Hepatocyte (in vitro differentiated cells): ENCODE measurements at regions not wholly inside any gene's neighbourhood (a gene's known extent, or its start where the extent isn't known, plus 50 kb on each side); places are given as distances from the start of the nearest gene placed in this dataset.

Experiments used
- DNase-seq: peaks from one replicate; pipeline ENCODE4 v3.0.0-alpha.2; 2016; ENCODE audit warnings: low spot score
- H2AFZ ChIP-seq: fragments of 200-600 bp; sonication (generic); 2 replicates; pipeline ENCODE4 v1.6.0; 2016; ENCODE audit warnings: antibody characterized with exemption, mild to moderate bottlenecking
- H3K27ac ChIP-seq: fragments of 200-600 bp; sonication (generic); 2 replicates; pipeline ENCODE4 v1.5.1; 2016; ENCODE audit warnings: mild to moderate bottlenecking
- H3K27me3 ChIP-seq: fragments of 200-600 bp; sonication (generic); 2 replicates; pipeline ENCODE4 v1.6.1; 2016
- H3K36me3 ChIP-seq: fragments of 200-600 bp; sonication (generic); replicated peaks from 2 replicates; pipeline ENCODE4 v1.5.1; 2016; ENCODE audit warnings: low read depth; ENCODE audit not compliant: insufficient read depth
- H3K4me1 ChIP-seq: fragments of 200-600 bp; sonication (generic); 2 replicates; pipeline ENCODE4 v1.5.1; 2016; ENCODE audit warnings: mild to moderate bottlenecking, moderate library complexity; ENCODE audit not compliant: insufficient read depth
- H3K4me2 ChIP-seq: fragments of 200-600 bp; sonication (generic); 2 replicates; pipeline ENCODE4 v1.6.0; 2016
- H3K4me3 ChIP-seq: fragments of 200-600 bp; sonication (generic); 2 replicates; pipeline ENCODE4 v1.5.1; 2016; ENCODE audit warnings: mild to moderate bottlenecking
- H3K79me2 ChIP-seq: fragments of 200-600 bp; sonication (generic); 2 replicates; pipeline ENCODE4 v1.6.0; 2017; ENCODE audit warnings: mild to moderate bottlenecking
- H3K9me2 ChIP-seq: fragments of 200-600 bp; sonication (generic); replicated peaks from 2 replicates; pipeline ENCODE4 v1.6.0; 2017; ENCODE audit warnings: mild to moderate bottlenecking; ENCODE audit not compliant: insufficient read depth
- H3K9me3 ChIP-seq: fragments of 200-600 bp; sonication (generic); 2 replicates; pipeline ENCODE4 v1.5.1; 2016; ENCODE audit warnings: low read depth, mild to moderate bottlenecking
- H4K20me1 ChIP-seq: fragments of 200-600 bp; sonication (generic); 2 replicates; pipeline ENCODE4 v1.6.0; 2016; ENCODE audit warnings: mild to moderate bottlenecking; ENCODE audit not compliant: insufficient read depth, poor library complexity, severe bottlenecking
- CTCF ChIP-seq: fragments of 200-600 bp; sonication (generic); IDR thresholded peaks from 2 replicates; pipeline ENCODE4 v1.5.1; 2016; ENCODE audit warnings: antibody characterized with exemption, mild to moderate bottlenecking; ENCODE audit not compliant: poor library complexity
- EZH2 ChIP-seq: fragments of 200-600 bp; sonication (generic); IDR thresholded peaks from 2 replicates; pipeline ENCODE4 v1.6.1; 2016; ENCODE audit warnings: antibody characterized with exemption, mild to moderate bottlenecking, borderline replicate concordance
- EZH2phosphoT487 ChIP-seq: fragments of 200-600 bp; sonication (generic); IDR thresholded peaks from one replicate; pipeline ENCODE4 v1.6.1; 2018; ENCODE audit warnings: antibody characterized with exemption, mild to moderate bottlenecking, low read depth, moderate library complexity; ENCODE audit not compliant: unreplicated experiment, severe bottlenecking
- WGBS: methylation state at CpG from one replicate; pipeline ENCODE4 v1.1.6; 2016; ENCODE audit warnings: low lambda C conversion rate; ENCODE audit errors: missing lambda C conversion rate; 5-methylcytosine and 5-hydroxymethylcytosine counted together

- no peak overlapping the region for H2AFZ ChIP-seq
- H4K20me1 ChIP-seq: no peaks in the 10 kb centered on the region
- H3K36me3 ChIP-seq: no peaks in the 10 kb centered on the region
- no peak overlapping the region for H3K27ac ChIP-seq
- TF ChIP-seq CTCF (no peak), EZH2 (no peak), EZH2phosphoT487 (no peak)
- H3K9me2 ChIP-seq: no peaks in the 10 kb centered on the region
- H3K4me1 ChIP-seq: peaks cover 5% of the 10 kb centered on the region
- no peaks in the 10 kb centered on the region for H3K79me2 ChIP-seq
- H3K4me2 ChIP-seq: no peak overlapping the region
- 93% methylated on average over 1 of the region's 1 CpG for WGBS
- no peak overlapping the region for H3K4me3 ChIP-seq
- no peaks in the 10 kb centered on the region for H3K9me3 ChIP-seq
- DNase-seq: no peak
- no peaks in the 10 kb centered on the region for H3K27me3 ChIP-seq
These were observed 289.7 kb downstream of the LPIN1 start for GRCh38 chr2:12035956-12036639.

DNA sequence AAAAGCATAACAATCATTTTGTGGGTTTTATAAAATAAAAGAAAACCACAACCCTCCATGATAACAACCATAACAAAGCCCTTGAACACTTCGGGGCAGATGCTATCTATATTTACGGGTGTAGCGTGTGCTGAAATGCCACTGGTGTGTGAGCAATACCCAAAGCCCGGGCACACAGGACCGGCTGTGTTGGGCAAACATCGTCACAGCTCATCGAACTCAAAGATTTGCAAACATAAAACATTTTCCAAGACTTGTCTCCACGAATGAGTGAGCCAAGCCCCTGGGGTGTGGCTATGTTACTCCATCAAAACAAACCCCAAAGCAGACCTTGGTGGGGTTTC, 290.2 kb downstream of the LPIN1 start:
- Histone ChIP-seq H3K4me3 (no peak overlapping the region), H3K4me2 (no peak overlapping the region), H3K9me3 (no peaks in the 10 kb centered on the region), H3K27ac (no peak overlapping the region), H3K27me3 (no peaks in the 10 kb centered on the region), H3K36me3 (no peaks in the 10 kb centered on the region), H4K20me1 (no peaks in the 10 kb centered on the region), H3K9me2 (no peaks in the 10 kb centered on the region), H2AFZ (no peak overlapping the region), H3K4me1 (peaks cover 5% of the 10 kb centered on the region), H3K79me2 (no peaks in the 10 kb centered on the region)
- WGBS: 91% methylated on average over 8 of the region's 8 CpGs
- no peak for DNase-seq
- TF ChIP-seq EZH2phosphoT487 (no peak), CTCF (no peak), EZH2 (no peak)

DNA sequence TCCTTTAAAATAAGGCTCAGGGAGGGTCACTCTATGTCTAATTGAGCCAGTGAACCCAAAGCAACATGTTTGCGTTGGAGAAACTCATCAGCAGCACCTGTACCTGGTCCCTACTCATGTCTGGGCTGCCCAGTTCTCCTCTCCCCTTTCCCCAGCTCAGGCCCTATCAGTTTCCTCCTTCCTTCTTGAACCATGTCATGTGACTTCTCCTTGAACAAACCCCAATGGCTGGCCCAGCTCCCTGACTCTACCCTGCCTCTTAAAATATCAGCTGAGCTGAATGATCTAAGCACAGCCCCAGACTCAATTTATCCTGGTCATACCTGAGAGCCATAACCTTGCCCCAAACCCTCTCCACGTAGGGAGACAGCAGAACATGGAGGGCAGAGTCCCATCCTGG, 290.9 kb downstream of the LPIN1 start:
- H3K9me3 ChIP-seq: no peaks in the 10 kb centered on the region
- H3K4me3 ChIP-seq: no peak overlapping the region
- peaks cover 5% of the 10 kb centered on the region for H3K4me1 ChIP-seq
- no peaks in the 10 kb centered on the region for H3K79me2 ChIP-seq
- TF ChIP-seq CTCF: no peak
- TF ChIP-seq EZH2: no peak
- TF ChIP-seq EZH2phosphoT487: no peak
- H3K36me3 ChIP-seq: no peaks in the 10 kb centered on the region
- no peak overlapping the region for H3K27ac ChIP-seq
- no peaks in the 10 kb centered on the region for H4K20me1 ChIP-seq
- H3K9me2 ChIP-seq: no peaks in the 10 kb centered on the region
- H3K4me2 ChIP-seq: no peak overlapping the region
- no peaks in the 10 kb centered on the region for H3K27me3 ChIP-seq
- DNase-seq: no peak
- H2AFZ ChIP-seq: no peak overlapping the region
- WGBS: 77% methylated on average over 2 of the region's 2 CpGs
